HG03045 (cell line): ENCODE measurements at regions not wholly inside any gene's neighbourhood (a gene's known extent, or its start where the extent isn't known, plus 50 kb on each side); places are given as distances from the start of the nearest gene placed in this dataset.

Experiments
- ATAC-seq: cut with Tn5 transposase; IDR thresholded peaks from one replicate; pipeline ENCODE4 v1.9.1; 2021; ENCODE audit warnings: mild to moderate bottlenecking, moderate library complexity; ENCODE audit not compliant: unreplicated experiment

GRCh38 chr3:99131876-99132275 lies 230.4 kb upstream of the DCBLD2 start:
- no peak for ATAC-seq

GRCh38 chr3:99128725-99129505 lies 227.4 kb upstream of the DCBLD2 start:
- no peak for ATAC-seq

- no peak for ATAC-seq
Measured at GRCh38 chr3:99128235-99128634, 226.7 kb upstream of the DCBLD2 start.

- no peak for ATAC-seq
Measured at GRCh38 chr3:99126316-99126715, 224.8 kb upstream of the DCBLD2 start.

GRCh38 chr3:99119385-99119784 lies 217.9 kb upstream of the DCBLD2 start:
- no peak for ATAC-seq

- no peak for ATAC-seq
Measured at GRCh38 chr3:99118381-99118780, 216.9 kb upstream of the DCBLD2 start.

- ATAC-seq = no peak
Measured at GRCh38 chr3:99114565-99115291, 213.2 kb upstream of the DCBLD2 start.

GRCh38 chr3:99111235-99111634 lies 209.7 kb upstream of the DCBLD2 start:
- no peak for ATAC-seq

- ATAC-seq = no peak
Measured at GRCh38 chr3:99110401-99110800, 208.9 kb upstream of the DCBLD2 start.

- ATAC-seq = no peak
Measured at GRCh38 chr3:99108508-99108907, 207.0 kb upstream of the DCBLD2 start.

GRCh38 chr3:99094606-99095005 lies 193.1 kb upstream of the DCBLD2 start:
- ATAC-seq = no peak

GRCh38 chr3:99087277-99087676 lies 185.8 kb upstream of the DCBLD2 start:
- no peak for ATAC-seq

- ATAC-seq = no peak
Measured at GRCh38 chr3:99084826-99085225, 183.3 kb upstream of the DCBLD2 start.

- no peak for ATAC-seq
Measured at GRCh38 chr3:99084156-99084555, 182.7 kb upstream of the DCBLD2 start.

GRCh38 chr3:99071096-99071495 lies 169.6 kb upstream of the DCBLD2 start:
- no peak for ATAC-seq

GRCh38 chr3:99069973-99070372 lies 168.5 kb upstream of the DCBLD2 start:
- ATAC-seq = no peak

GRCh38 chr3:99066863-99067262 lies 165.4 kb upstream of the DCBLD2 start:
- no peak for ATAC-seq

- ATAC-seq = no peak
Measured at GRCh38 chr3:99049164-99049563, 147.7 kb upstream of the DCBLD2 start.

GRCh38 chr3:99041747-99042146 lies 140.3 kb upstream of the DCBLD2 start:
- no peak for ATAC-seq

GRCh38 chr3:99031778-99032177 lies 130.3 kb upstream of the DCBLD2 start:
- no peak for ATAC-seq

- ATAC-seq = peak; percentile 61
Measured at GRCh38 chr3:99023590-99024192, 122.2 kb upstream of the DCBLD2 start.

GRCh38 chr3:99021466-99021865 lies 120.0 kb upstream of the DCBLD2 start:
- ATAC-seq = no peak
